ENCODE measurements at regions not wholly inside any gene's neighbourhood (a gene's known extent, or its start where the extent isn't known, plus 50 kb on each side); places are given as distances from the start of the nearest gene placed in this dataset.

- H3K9ac ChIP-seq (ENCODE audit: extremely low read depth, insufficient read length, low read length) = no peak overlapping the region
- H3K56ac ChIP-seq (ENCODE audit: insufficient read length, low read depth, low read length) = no peak overlapping the region
- H3K4me1 Mint-ChIP-seq = no peaks in the 10 kb centered on the region
- H3K79me2 ChIP-seq (ENCODE audit: insufficient read depth, low read length) = no peaks in the 10 kb centered on the region
- no peaks in the 10 kb centered on the region for H3K27me3 Mint-ChIP-seq (ENCODE audit: low read depth)
- no peak overlapping the region for H2BK15ac ChIP-seq (ENCODE audit: low read depth, low read length)
- no peak for DNase-seq
- no peak overlapping the region for H4K91ac ChIP-seq (ENCODE audit: insufficient read length, low read depth, low read length)
- H4K8ac ChIP-seq (replicated peaks; ENCODE audit: insufficient read length, low read depth, low read length) = no peak overlapping the region
- H2BK12ac ChIP-seq (ENCODE audit: insufficient read length, low read depth, low read length) = no peak overlapping the region
- H3T11ph ChIP-seq (ENCODE audit: low read length) = no peak overlapping the region
- H3K79me1 ChIP-seq (ENCODE audit: insufficient read depth, low read depth, low read length, poor library complexity, severe bottlenecking) = no peaks in the 10 kb centered on the region
- H3K27ac Mint-ChIP-seq = no peak overlapping the region
- H3K4me3 Mint-ChIP-seq = no peak overlapping the region
- no peaks in the 10 kb centered on the region for H3K36me3 Mint-ChIP-seq (ENCODE audit: insufficient read depth in 1 of 3, low read depth in 3 of 3)
- no peak overlapping the region for H3K23ac ChIP-seq (ENCODE audit: insufficient read length, low read depth, low read length)
- no peak overlapping the region for H3K4ac ChIP-seq (ENCODE audit: low read depth, low read length)
- no peak overlapping the region for H3K27ac ChIP-seq (ENCODE audit: insufficient read length, low read depth, low read length)
- no peak overlapping the region for H3K4me2 ChIP-seq (ENCODE audit: insufficient read depth, insufficient read length, low read length)
- H3K9me3 ChIP-seq (ENCODE audit: control insufficient read depth, low read depth, low read length) = no peaks in the 10 kb centered on the region
- no peak overlapping the region for H2AK5ac ChIP-seq (ENCODE audit: insufficient read length, low read length)
- H3K4me1 ChIP-seq (ENCODE audit: insufficient read depth, low read length) = no peaks in the 10 kb centered on the region
- H4K5ac ChIP-seq (ENCODE audit: insufficient read length, low read depth, low read length) = no peak overlapping the region
- H2BK20ac ChIP-seq (ENCODE audit: low read depth, low read length, poor library complexity, severe bottlenecking) = no peak overlapping the region
- no peak for TF ChIP-seq CTCF (conservative IDR thresholded peaks at IDR 0.05)
- H3K9me3 Mint-ChIP-seq = no peaks in the 10 kb centered on the region; a peak in 1 of 5 replicates
- H4K20me1 ChIP-seq (ENCODE audit: control insufficient read depth, insufficient read depth, insufficient read length) = no peaks in the 10 kb centered on the region
- H3K14ac ChIP-seq (ENCODE audit: insufficient read depth, low read length) = no peak overlapping the region
- H2BK5ac ChIP-seq (ENCODE audit: insufficient read length, low read length) = no peak overlapping the region
- H3K18ac ChIP-seq (ENCODE audit: insufficient read length, low read depth, low read length) = no peak overlapping the region
- no peak overlapping the region for H2BK120ac ChIP-seq (ENCODE audit: low read depth, low read length, poor library complexity, severe bottlenecking)
- H3K27me3 ChIP-seq (ENCODE audit: insufficient read depth, low read length) = no peaks in the 10 kb centered on the region
- no peaks in the 10 kb centered on the region for H3K23me2 ChIP-seq (ENCODE audit: insufficient read length, low read depth, low read length, poor library complexity, severe bottlenecking)
- no peak overlapping the region for H2AFZ ChIP-seq (ENCODE audit: low read length)
Observed at GRCh38 chr18:65547046-65547445, 203.8 kb upstream of the CDH7 start.
